ENCODE measurements at regions not wholly inside any gene's neighbourhood (a gene's known extent, or its start where the extent isn't known, plus 50 kb on each side); places are given as distances from the start of the nearest gene placed in this dataset.
"Not testable (repeated sequence)": the region's sequence is repeated elsewhere in the genome, so short reads cannot be mapped to it uniquely, and the experiment has no call there.

- DNase-seq (ENCODE audit: low read depth), result no peak
- no peak overlapping the region for H3K4me3 ChIP-seq (ENCODE audit: low read depth, low read length)
- no peak for TF ChIP-seq CTCF (IDR thresholded peaks at IDR 0.05; ENCODE audit: insufficient read depth, low read depth, low read length)
Measured at GRCh38 chr6:99814230-99814928, 179.6 kb downstream of the MCHR2 start.

DNA sequence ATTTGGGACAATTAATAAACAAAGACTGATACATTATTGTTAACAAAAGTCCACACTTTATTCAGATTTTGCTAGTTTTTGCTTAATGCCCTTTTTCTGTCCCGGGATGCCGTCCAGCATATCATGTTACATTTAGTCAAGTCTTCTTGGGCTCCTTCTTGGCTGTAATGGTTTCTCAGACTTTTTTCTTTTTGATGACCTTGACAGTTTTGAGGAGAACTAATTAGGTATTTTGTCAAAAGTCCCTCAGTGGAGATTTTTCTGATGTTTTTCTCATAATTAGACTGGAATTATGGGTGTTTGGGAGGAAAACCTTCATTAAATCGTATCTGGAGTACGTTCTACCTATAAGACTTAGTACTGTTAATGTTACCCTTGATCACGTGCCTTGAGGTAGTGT, 177.2 kb downstream of the MCHR2 start:
- no peak for DNase-seq (ENCODE audit: low read depth)
- TF ChIP-seq CTCF (IDR thresholded peaks at IDR 0.05; ENCODE audit: insufficient read depth, low read depth, low read length), result no peak
- H3K4me3 ChIP-seq (ENCODE audit: low read depth, low read length), result no peak overlapping the region

DNA sequence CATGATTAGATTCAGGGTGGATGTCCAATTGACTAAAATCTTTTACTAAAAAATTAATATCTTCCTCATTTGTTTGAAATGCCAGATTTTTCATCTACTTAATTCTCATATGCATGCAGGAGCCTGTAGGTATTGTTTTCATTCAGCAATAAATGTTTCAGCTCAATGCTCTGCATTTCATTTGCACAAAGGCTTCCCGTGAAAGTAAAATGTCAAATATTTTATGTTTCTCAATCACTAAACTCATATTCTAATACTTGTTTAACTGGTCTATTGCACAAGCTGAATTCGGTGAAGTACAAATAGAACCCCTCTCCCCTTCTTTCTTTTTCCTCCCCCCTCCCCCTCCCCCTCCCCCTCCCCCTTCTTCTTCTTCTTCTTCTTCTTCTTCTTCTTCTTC, 175.9 kb downstream of the MCHR2 start:
- no peak for DNase-seq (ENCODE audit: low read depth)
- TF ChIP-seq CTCF (IDR thresholded peaks at IDR 0.05; ENCODE audit: insufficient read depth, low read depth, low read length), result no peak
- no peak overlapping the region for H3K4me3 ChIP-seq (ENCODE audit: low read depth, low read length)

DNA sequence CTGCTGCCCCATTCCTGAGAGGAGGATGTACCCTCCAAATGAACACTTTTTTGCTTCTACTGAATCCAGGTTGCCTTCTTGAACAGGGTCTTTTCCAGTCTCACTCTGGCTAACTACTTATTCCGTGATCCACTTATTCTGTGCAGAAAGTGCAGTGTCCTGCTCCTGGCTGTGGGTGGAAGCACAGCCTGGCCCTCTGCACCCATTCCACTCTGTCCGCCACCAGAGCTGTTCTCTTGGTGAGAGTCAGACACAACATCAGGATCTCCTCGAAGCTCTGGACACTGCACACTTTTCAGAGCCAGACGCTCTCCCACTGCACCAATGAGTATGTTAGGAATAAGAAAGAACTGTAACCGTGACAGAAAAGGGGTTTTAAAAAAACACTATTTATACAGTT, 174.2 kb downstream of the MCHR2 start:
- TF ChIP-seq CTCF (IDR thresholded peaks at IDR 0.05; ENCODE audit: insufficient read depth, low read depth, low read length), result no peak
- DNase-seq (ENCODE audit: low read depth), result no peak
- H3K4me3 ChIP-seq (ENCODE audit: low read depth, low read length), result no peak overlapping the region

DNA sequence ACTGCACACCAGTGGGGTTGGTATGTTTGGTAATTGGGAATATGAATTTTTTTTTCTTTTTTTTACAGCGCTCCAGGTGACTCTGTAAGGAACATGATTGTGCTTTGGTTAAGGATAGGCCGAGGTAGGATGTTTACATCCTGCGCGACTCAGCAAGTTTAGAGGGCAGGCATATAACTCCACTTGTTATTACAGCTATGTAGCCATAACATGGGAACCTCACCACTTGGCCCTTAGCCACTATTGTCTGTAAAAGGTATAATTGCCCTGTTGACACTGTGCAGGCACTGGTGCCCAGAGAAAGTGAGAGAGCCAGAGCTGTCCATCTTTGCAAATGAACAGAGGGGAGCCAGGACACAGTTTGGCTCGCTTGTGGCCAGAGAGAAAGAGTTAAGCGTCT, 172.9 kb downstream of the MCHR2 start:
- no peak for DNase-seq (ENCODE audit: low read depth)
- TF ChIP-seq CTCF (IDR thresholded peaks at IDR 0.05; ENCODE audit: insufficient read depth, low read depth, low read length), result no peak
- H3K4me3 ChIP-seq (ENCODE audit: low read depth, low read length), result no peak overlapping the region

DNA sequence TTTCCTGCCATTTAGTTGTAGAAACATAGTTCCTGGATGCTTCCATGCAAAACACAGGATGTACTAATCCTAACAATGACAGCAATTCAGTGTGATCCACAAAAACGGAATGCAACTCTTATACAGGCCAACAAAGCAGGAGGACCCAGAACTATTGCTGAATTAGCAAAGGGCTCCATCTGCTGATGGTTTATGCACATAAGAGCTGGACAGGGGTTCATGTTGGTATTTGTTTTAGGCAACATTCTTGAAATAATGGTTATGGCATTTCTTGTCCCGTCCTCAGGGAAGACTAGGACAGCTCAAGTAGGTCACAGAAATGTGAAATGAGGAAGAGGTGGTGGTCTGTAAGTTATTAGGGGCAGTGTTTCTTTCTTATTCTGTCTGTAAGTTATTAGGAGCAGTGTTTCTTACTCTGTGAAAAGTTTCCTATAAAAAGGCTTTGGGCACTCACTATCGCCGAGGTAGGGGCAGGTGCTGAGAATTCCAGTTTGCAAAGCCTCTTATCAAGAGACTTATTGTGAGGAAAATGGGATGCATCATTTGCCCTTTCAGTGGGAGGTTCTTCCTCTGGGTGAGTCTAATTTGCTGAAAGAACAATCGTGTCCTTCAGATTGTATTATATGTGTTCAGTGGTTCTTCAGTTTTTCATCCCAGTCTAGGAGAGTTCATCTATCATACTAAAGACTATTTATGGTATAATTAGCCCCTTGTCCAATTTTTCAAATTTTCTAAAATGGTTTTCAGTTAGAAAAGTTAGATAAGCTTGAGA, 171.1 kb downstream of the MCHR2 start:
- H3K4me3 ChIP-seq (ENCODE audit: low read depth, low read length), result peak overlapping the region; percentile 38
- peak; percentile 56 for DNase-seq (ENCODE audit: low read depth)
- peak; percentile 54 for TF ChIP-seq CTCF (IDR thresholded peaks at IDR 0.05; ENCODE audit: insufficient read depth, low read depth, low read length)

DNA sequence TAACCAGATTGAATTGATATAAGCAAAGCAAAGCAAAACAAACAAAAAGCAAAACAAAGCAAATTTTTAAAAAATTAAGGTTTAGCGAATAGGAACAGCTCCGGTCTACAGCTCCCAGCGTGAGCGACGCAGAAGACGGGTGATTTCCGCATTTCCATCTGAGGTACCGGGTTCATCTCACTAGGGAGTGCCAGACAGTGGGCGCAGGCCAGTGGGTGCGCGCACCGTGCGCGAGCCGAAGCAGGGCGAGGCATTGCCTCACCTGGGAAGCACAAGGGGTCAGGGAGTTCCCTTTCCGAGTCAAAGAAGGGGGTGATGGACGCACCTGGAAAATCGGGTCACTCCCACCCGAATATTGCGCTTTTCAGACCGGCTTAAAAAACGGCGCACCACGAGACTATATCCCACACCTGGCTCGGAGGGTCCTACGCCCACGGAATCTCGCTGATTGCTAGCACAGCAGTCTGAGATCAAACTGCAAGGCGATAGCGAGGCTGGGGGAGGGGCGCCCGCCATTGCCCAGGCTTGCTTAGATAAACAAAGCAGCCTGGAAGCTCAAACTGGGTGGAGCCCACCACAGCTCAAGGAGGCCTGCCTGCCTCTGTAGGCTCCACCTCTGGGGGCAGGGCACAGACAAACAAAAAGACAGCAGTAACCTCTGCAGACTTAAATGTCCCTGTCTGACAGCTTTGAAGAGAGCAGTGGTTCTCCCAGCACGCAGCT, 170.3 kb downstream of the MCHR2 start:
- peak overlapping the region; percentile 38 for H3K4me3 ChIP-seq (ENCODE audit: low read depth, low read length)
- not testable (repeated sequence) for DNase-seq (ENCODE audit: low read depth)
